ENCODE measurements at regions not wholly inside any gene's neighbourhood (a gene's known extent, or its start where the extent isn't known, plus 50 kb on each side); places are given as distances from the start of the nearest gene placed in this dataset.

- TF ChIP-seq POLR2A (IDR thresholded peaks at IDR 0.05) (no peak), CTCF (IDR thresholded peaks at IDR 0.05) (no peak)
- intact Hi-C loops (cut with DNase I), result no loop called here
- no peaks in the 10 kb centered on the region for H3K36me3 ChIP-seq
- H3K4me3 ChIP-seq (replicated peaks in 1 of 3), result no peak overlapping the region
- no peak for DNase-seq
- no peak overlapping the region for H3K27ac ChIP-seq
- H3K9me3 ChIP-seq, result no peaks in the 10 kb centered on the region
- H3K4me1 ChIP-seq, result no peaks in the 10 kb centered on the region
- H3K27me3 ChIP-seq, result no peaks in the 10 kb centered on the region
Observed at GRCh38 chr4:176533159-176533558, 213.4 kb downstream of the SPCS3 start.

- no peak for DNase-seq
Observed at GRCh38 chr4:176534566-176534965, 214.8 kb downstream of the SPCS3 start.

GRCh38 chr4:176538217-176538925 is 218.6 kb downstream of the SPCS3 start:
- no peaks in the 10 kb centered on the region for H3K9me3 ChIP-seq
- no peak for DNase-seq
- TF ChIP-seq POLR2A (IDR thresholded peaks at IDR 0.05) (no peak), CTCF (IDR thresholded peaks at IDR 0.05) (no peak)
- intact Hi-C loops (cut with DNase I), result no loop called here
- WGBS, 2 donors, result 72 to 81% methylated on average over 4 of the region's 4 CpGs
- H3K27me3 ChIP-seq, result no peaks in the 10 kb centered on the region
- no peak overlapping the region for H3K27ac ChIP-seq
- H3K4me3 ChIP-seq (replicated peaks in 1 of 3), result no peak overlapping the region
- H3K4me1 ChIP-seq, result no peaks in the 10 kb centered on the region
- H3K36me3 ChIP-seq, result no peaks in the 10 kb centered on the region

More at GRCh38 chr4:176534566-176534965, 214.8 kb downstream of the SPCS3 start:
- intact Hi-C loops (cut with DNase I), result no loop called here
- no peak for TF ChIP-seq CTCF (IDR thresholded peaks at IDR 0.05)
- no peak for TF ChIP-seq POLR2A (IDR thresholded peaks at IDR 0.05)
- Histone ChIP-seq H3K4me1 (no peaks in the 10 kb centered on the region), H3K27me3 (no peaks in the 10 kb centered on the region), H3K36me3 (no peaks in the 10 kb centered on the region), H3K4me3 (replicated peaks in 1 of 3) (no peak overlapping the region), H3K9me3 (no peaks in the 10 kb centered on the region), H3K27ac (no peak overlapping the region)
- WGBS, 2 donors, result 86 to 88% methylated on average over 3 of the region's 3 CpGs

GRCh38 chr4:176539091-176539784 is 219.5 kb downstream of the SPCS3 start:
- no peak for TF ChIP-seq CTCF (IDR thresholded peaks at IDR 0.05)
- intact Hi-C loops (cut with DNase I), result no loop called here
- no peaks in the 10 kb centered on the region for H3K36me3 ChIP-seq
- H3K27ac ChIP-seq, result no peak overlapping the region
- 57 to 59% methylated on average over 2 of the region's 2 CpGs for WGBS, 2 donors
- no peaks in the 10 kb centered on the region for H3K4me1 ChIP-seq
- H3K9me3 ChIP-seq, result no peaks in the 10 kb centered on the region
- DNase-seq, result no peak
- no peak overlapping the region for H3K4me3 ChIP-seq (replicated peaks in 1 of 3)
- no peaks in the 10 kb centered on the region for H3K27me3 ChIP-seq

- H3K4me1 ChIP-seq, result no peaks in the 10 kb centered on the region
- no peak overlapping the region for H3K27ac ChIP-seq
- H3K9me3 ChIP-seq, result no peaks in the 10 kb centered on the region
- H3K4me3 ChIP-seq (replicated peaks in 1 of 3), result no peak overlapping the region
- H3K36me3 ChIP-seq, result no peaks in the 10 kb centered on the region
- no peak for DNase-seq
- intact Hi-C loops (cut with DNase I), result no loop called here
- TF ChIP-seq CTCF (IDR thresholded peaks at IDR 0.05) (no peak), POLR2A (IDR thresholded peaks at IDR 0.05) (no peak)
- H3K27me3 ChIP-seq, result no peaks in the 10 kb centered on the region
Observed at GRCh38 chr4:176539785-176540175, 220.0 kb downstream of the SPCS3 start.

Measured in thyroid gland (tissue), 4 donors.